ENCODE measurements at regions not wholly inside any gene's neighbourhood (a gene's known extent, or its start where the extent isn't known, plus 50 kb on each side); places are given as distances from the start of the nearest gene placed in this dataset.
"Not testable (repeated sequence)": the region's sequence is repeated elsewhere in the genome, so short reads cannot be mapped to it uniquely, and the experiment has no call there.

DNA sequence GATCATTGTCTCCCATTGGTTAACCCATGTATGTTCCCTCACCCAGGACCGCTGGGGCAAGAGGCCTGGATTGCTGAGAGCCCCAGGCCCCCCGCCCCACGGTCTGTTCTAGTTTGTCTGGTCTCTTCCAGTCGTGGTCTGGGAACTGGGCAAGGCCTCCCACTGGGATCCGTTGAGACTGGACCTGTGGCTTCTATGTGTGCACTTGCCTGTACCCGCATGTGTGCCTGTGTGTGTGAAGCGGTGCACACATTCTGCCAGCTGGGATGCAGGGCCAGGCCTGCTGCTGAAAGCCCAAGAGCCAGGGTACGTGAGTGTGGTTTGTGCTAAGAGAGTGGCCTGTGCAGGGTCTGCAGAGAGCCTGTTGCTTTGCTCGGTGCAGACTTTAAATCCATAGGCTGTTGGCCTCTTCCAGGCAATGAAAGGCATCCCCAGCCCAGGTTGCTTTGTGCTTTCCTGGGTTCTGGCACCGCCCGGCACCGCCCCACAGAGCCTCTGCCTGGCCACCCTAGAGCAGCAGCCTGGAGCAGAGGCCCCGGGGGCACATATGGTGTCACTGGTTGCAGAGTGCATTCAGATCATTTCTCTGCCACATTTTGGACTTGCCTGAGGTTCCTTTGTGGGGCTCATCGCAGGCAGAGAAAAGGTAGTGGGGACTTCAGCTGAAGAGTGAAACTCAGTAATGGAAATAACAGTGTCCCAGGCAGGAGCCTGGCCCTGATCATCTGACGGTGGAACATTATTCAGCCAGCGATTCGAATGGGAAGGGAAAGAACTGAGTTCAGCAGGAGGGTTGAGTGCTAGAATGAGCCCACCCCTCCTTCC lies 215.5 kb downstream of the GLRX3 start:
- DNase-seq (ENCODE audit: low read depth), result no peak

DNA sequence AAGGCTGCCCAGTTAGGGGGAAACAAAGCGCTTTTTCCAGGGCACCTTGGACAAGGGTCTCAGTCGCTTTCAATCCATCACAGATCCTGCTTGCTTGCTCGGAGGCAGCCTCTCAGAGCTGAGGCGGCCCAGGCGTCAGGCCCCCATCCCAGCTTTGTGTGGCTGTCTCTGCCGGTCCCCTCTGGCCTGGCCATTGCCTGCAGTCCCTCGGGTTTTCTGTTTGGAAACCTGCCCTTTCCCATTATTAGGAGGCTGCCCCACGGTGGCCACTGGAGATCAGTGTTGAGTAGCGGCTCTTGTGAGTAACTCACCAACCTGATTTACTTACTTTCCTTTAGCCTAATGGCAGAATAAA lies 216.1 kb downstream of the GLRX3 start:
- DNase-seq (ENCODE audit: low read depth), result no peak

DNA sequence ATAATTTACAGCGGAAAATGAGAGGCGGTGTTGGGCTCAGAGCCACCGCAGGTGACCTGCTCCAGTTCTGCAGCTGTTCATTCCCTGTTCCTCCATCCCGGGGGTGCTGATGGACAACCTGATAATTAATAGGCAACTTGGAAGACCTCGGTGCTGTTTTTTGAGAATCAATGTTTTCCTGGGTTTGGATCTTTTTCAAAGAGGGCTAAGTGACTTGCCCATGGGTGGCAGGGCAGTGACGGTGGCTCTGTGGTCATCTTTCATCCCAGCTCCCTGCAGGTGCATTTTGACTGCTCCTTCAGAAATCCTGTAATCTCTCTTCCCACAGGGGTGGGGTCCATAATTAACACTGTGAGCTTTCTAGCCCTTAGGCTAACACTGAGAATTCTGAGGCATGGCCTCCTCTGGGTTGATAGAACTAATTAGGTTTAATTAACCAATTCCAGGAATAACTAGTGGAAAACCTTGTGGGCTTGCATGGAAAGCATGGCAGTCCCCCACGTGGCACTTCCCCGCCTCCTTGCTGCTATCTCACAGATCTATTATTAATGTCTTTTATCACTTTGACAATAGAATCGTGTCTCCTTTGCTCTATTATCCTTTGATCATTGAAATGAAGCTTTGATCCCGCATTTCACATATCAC lies 217.9 kb downstream of the GLRX3 start:
- DNase-seq (ENCODE audit: low read depth), result no peak

DNA sequence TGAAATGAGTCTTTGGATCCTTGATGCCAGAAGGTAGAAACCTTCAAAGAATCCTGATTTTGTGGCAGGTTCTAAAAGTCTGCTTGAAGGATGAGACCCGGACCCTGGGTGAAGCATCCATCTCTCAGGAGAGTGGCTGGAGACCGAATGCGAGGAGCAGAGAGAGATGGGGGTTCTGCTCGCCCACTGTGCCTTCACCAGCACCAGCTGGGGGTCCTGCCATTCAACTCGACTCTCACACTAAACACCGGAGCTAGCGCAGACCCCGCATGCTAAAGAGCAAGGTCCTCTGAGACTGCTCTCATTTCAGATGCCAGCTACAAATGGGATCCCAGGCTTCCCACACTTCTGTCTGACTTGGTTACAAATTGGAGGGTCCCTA lies 218.4 kb downstream of the GLRX3 start:
- no peak for DNase-seq (ENCODE audit: low read depth)

DNA sequence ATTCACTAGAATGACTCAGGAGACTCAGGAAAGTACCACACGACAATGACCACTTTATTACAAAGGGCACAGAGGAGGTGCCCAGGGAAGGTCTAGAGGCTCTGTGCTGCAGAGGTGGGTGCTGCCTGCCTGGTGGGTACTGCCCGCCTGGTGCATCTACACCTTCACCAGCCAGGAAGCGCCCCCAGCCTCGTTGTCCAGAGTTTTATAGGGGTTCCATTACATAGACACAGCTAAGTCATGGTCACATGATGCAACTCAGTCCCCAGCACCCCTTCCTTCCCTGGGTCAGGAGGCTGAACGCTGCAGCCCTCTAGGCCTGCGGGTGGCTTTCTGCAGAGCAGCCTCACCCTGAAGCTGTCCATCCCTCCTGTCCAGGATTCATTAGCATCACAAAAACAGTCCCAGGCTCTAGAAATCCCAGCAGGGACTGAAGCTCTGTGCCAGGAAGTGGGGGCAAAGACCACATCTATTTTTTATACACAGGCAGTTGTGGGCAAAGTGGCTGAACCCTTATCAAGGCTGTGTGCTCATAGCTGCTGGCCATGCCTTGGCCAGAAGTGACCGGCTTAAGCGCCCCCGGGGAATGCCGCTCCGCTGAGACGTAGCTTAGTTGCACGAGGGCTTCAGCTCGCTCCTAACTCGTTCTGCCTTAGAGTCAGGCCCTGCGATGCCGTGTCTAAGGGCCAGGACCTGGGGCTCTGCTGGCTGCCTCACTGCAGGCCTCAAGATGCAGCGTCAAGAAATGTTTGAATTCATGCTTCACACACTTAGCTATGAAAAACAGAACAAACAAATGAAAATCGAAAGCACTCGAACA lies 219.0 kb downstream of the GLRX3 start:
- DNase-seq (ENCODE audit: low read depth), result no peak

DNA sequence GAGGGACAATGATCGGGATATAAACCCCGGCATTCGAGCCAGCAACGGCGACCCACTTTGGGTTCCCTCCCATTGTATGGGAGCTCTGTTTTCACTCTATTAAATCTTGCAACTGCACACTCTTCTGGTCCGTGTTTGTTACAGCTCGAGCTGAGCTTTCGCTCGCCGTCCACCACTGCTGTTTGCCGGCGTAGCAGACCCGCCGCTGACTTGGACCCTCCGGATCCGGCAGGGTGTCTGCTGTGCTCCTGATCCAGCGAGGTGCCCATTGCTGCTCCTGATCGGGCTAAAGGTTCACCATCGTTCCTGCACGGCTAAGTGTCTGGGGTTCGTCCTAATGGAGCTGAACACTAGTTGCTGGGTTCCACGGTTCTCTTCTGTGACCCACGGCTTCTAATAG lies 220.2 kb downstream of the GLRX3 start:
- DNase-seq (ENCODE audit: low read depth), result not testable (repeated sequence)

DNA sequence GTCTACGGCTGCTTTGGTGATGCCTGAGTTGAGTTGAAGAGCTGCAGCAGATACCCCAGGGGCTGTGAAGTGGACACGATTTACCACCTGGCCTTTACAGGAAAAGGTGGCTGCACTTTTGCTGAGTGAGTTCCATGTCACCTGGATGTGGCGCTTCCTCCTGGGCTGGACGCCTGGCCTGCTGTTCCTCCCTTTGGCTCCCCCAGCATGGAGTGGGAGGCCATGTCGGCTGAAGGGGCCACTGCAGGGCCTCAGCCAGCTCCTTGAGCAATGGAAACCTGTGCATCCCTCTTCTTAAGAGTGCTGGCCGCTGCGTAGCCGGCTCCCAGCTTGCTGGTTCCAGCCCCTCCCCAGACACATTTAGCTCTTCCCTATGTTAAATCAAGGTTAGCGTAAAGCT lies 221.0 kb downstream of the GLRX3 start:
- DNase-seq (ENCODE audit: low read depth), result no peak

DNA sequence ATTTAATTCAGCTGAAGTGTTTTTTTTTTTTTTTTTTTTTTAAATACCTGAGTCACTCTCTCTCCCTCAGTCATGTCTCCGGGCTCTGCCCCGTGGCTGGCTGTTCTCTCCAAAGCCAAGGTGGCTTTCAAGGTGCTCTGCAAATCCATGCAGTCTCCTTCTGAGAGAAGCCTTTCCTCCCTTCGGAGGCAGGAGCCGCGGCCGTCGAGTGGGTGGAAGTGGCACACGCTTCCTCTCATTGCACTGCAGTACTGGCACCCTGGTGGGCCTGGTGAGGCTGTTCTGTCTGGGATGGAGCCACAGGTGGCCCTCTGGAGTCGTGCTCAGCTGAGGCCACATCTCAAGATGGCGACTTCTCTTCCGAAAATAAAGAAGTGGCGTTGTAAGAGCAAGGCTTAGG lies 221.8 kb downstream of the GLRX3 start:
- no peak for DNase-seq (ENCODE audit: low read depth)

DNA sequence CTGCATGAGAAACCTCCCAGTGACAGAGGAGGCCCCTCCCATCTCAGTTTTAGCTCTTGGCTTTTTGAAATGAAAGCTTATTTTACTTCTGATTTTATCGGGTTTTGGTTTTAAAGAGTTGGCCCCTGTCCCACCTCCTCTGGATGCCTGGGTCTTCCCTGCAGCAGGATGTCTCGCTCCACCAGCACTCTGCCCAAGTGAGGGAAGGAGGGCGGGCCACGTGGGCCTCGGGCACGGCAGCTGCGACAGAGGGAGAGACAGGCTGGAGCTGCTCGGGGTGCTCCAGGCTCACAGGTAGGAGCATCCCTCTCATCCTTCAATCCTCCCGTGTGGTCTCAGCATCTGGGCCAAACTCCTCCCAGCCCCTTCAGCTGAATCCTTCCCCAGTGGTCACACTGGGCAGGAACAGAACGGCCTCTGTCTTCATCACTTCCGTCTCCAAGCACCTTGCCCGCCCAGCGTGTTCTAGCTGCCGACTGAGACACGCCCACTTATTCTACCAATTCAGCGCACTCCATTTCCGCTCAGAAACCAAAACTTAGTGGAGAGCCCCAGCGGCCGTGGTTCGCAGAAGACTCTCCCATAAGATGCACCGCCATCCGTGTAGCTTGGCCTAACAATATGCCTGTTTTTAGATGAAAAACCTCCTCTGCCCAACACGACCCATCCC lies 222.9 kb downstream of the GLRX3 start:
- DNase-seq (ENCODE audit: low read depth), result no peak

DNA sequence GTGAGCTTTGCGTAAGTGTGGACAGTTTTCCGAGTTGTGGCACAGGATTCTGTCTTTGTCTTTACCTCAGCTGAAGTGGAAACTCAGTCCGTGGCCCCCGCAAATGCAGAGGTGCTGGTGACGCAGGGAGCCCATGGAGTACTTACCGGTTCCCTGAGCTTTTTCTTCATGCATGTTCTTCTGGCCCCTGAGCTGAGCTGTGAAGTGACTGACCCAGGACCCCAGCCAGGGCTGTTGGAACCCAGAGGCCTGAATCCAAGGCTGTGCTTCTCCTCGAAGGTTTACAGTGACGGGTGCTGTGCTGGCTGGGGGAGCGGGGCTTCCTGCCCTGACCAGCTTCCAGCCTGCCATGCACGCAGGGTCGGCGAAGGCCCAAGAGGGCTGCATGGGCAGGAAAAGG lies 223.5 kb downstream of the GLRX3 start:
- no peak for DNase-seq (ENCODE audit: low read depth)

DNA sequence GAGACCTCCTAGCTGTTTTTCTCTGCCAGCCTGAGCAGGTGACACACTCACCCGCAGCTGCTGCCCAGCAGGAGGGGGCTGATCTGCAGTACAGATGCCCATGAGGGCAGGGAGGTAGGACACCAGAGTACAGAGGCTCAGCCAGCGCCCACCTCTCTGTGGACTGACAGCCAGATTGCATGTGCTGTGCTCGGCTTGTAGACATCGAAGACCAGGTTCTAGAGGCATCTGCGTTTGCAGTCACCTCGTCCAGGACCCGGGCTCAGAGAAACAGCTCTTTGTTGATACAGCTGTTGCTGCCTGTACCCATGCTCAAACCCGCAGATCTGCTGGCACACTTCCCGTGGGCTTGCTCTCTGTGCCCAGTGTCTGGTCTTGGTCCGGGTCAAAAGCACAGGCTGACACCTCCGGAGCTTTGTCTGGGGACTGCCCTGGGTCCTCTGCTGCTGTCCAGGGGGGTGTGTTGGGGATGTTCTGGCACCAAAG lies 224.7 kb downstream of the GLRX3 start:
- no peak for DNase-seq (ENCODE audit: low read depth)

DNA sequence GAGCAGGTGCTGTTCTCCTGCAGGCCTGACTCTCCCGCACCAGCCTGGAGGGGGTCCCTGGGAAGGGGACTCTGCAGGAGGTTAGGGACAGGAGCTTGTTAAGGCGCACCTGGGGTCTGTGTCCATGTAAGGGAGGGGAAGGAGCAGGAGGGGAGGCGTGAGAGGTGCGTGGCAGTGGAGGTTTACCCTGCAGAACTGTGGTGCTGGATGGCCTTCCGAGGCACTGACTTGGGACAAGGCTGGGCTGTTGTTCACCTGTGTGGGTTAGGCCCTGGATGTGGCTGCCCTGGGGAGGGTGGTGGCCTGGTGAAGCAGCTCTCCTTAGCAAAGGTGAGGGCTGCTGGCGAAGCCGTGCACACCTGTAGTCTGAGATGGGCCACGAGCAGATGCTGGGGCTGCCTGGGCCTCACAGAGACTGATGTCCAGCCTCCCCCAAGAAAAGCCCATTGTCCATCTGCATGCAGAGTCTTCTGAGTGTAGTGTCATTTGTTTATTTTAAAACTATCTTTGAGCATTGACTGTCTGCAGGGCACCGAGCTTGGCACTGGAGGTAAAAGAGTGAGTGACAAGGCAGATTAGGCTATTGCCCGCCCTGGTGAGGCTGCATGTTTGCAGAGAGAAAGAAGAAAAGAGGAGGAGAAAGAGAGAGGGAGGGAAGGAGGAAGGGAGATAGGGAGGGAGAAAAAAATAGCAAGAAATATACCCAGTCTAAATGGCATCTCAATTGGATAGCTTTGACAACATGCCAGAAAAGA lies 225.3 kb downstream of the GLRX3 start:
- no peak for DNase-seq (ENCODE audit: low read depth)

DNA sequence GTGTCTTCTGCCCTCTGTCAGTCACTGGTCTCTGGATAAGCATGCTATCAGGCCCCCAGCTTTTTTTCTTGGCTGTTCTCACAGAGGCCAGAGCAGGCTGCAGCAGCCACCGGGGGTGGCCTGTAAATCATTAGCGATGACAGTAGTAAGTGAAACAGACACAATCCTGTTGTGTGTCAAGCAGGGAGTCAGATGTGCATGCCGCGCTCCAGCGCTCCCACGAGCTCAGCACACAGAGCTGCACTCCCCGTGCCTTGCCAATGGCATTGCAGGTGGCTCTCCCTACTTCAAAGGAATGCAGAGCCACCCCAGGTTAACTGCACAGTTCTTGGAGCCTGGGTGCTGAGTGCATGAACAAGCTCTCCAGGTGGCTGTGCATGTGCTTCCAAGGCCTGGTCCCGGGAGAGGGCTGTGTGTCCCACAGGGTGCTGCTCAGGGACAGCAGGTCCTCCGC lies 226.1 kb downstream of the GLRX3 start:
- no peak for DNase-seq (ENCODE audit: low read depth)

DNA sequence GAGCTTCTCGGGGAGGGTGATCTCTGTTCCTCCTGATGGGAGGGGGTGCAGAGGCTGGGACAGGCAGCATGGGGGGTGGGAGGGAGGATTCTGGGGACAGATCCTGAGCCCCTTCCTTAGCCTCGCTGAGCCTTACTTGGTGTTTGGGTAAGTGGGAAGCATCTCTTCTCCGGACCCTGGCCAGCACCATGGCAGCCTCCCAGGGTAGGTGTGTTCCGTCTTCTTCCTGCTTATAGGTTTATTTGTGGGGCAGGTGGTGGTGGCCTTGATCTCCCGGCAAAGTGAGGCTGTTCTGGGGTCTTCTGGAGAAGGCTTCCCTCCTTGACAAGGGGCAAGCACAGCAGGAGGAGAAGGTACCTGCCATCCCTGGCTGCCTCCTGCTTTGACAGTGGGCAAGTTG lies 226.9 kb downstream of the GLRX3 start:
- DNase-seq (ENCODE audit: low read depth), result no peak

DNA sequence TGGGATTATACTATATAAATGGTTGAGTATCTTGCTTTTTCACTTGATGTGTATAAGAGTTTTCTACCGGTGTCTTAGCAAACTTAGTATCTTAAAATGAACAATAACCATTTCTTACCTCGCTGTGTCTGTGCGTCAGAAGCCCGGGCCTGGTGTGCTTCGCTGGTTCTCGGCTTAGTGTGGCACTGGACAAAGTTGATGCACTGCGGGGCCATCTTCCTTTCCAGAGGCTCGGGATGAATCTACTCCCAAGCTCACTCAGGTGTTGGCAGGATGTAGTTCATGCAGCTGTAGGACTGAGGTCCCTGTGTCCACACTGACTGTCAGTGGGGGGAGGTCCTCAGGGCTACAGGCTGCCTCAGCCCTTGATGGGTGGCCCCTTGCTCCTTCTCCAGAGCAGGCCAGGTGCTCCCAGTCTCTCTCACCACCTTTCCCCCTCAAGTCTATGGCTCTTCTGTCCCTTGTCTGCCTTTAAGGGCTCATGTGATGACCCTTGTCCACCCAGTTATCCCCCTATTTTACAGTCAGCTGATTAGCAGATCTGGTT lies 227.8 kb downstream of the GLRX3 start:
- no peak for DNase-seq (ENCODE audit: low read depth)

DNA sequence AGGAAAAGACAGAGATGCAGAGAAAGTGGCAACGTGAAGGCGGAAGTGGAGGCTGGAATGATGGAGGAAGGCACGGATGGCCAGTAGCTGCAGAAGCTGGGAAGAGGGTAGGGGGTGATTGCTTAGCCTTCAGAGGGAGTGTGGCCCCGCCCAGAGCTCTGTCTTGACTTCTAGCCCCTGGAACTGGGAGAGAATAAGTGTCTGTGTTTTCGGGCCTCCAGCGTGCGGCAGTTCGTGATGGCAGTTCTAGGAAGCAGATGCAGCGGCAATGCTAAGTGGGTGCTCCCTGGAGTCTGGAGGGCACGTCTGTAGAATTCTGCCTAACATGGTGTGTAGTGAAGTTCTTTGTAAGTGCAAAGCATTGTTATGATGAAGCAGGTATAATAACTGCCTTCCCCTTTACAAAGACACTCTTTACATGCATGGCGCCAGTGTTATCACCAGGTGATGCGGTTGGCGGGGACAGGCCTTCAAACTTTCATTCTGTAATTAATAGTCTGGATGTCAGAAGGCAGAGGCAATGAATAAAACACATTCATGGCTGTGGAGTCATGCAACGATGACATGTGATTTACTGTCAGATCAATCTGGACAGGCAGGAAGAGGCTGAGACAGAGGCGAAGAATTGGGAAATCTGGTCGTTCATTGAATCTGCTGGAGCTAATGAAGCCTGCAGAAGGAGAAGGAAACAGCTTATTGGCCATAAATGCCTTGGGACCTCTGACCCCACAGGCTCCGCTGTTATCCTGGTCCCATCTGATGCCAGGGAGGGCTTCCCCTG lies 228.6 kb downstream of the GLRX3 start:
- DNase-seq (ENCODE audit: low read depth), result no peak

DNA sequence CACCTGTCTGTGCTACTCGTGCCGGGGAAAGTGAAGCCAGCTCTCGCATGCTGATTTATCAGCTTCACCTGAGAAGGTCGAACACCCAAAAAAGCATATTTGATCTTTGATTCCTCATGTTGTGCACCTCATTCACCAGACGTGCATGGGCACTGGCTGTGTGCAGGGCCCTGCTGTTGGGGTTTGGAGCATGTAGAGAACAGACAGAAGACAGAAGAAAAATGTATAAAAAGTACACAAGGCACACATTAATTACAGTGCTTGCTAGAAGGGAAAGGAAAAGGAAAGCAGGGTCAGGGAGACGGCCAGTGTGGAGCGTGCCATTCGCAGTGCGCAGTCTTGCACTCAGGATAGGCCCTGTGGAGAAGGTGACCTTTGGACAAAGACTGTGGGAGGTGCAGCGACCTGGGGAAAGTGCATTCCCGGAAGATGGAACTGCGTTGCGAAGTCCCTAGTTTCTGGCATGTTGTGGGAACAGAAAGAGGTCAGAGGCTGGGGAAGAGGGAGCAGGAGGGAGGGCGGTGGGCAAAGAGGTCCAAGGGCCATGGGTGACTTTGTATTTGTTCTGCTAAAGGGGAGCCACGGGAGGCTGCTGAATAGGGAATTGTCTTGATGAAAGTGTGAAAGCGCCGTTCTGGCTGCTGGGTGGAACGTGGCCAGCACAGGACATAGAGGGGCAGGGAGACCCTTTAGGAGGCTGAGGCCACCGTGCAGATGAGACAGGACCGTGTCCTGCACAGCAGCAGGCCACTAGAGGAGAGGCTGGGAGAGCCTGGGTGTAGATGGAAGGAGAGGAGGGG lies 232.8 kb downstream of the GLRX3 start:
- DNase-seq (ENCODE audit: low read depth), result no peak

DNA sequence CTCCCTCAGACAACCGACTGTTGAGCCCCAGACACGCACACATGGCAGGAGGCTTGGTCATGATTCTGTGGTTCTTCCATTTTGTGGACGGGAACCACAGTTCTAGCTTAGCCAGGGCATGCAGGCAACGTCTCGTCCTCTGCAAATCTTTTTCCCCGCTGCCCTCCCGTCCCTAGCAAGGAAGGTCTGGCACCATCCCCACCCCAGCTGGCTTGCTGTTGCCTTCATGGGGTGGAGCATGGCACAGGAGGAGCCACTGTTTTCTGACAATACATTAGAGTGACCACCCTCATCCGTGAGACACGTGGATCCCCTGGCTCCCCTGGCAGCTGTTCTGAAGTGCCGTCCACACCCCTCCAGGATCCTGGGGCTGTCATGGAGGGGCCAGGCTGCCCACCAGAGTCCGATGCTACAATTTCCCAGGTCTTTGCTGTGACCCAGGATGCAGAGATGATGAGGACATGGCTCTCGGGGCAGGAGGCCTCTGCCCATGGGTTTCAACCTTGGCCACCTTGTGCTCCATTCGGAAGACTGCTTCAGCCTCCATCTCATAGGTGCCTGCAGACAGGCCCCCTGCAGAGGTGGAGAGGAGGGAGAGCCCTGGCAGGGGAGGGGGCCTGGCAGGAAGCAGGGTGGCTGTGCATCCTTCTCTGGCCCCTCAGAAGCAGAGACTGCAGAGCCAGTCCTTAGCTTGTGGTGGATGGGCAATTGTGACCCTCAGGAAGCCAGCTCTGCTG lies 233.6 kb downstream of the GLRX3 start:
- DNase-seq (ENCODE audit: low read depth), result no peak

DNA sequence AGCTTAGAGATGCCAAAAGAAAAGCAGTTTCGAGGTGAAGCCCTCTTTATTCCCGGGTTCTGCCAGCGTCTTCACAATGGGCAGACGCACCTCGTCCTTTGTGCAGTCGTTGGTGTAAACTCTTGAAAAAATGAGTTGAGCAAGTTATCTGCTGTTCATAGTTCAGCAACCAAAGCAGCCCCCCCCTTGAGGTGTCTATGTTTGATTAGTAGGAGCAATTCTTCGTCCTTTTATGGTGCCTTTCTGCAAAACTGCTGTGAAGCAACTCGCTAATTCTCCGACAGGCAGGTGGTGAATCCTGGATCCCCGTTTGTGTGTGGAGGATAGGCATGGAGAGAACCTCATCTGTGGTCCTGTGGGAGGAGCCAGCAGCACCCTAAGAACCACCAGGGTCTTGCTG lies 234.5 kb downstream of the GLRX3 start:
- no peak for DNase-seq (ENCODE audit: low read depth)

Data from renal cortical epithelial cell (primary cell).